GM12875 (cell line): ENCODE measurements at regions not wholly inside any gene's neighbourhood (a gene's known extent, or its start where the extent isn't known, plus 50 kb on each side); places are given as distances from the start of the nearest gene placed in this dataset.

ENCODE experiments used
- H3K4me3 ChIP-seq: one replicate; pipeline ENCODE4 v1.5.1; 2011; ENCODE audit warnings: low read depth, low read length, control low read depth
- TF ChIP-seq, protein P1 (sequence below): IDR thresholded peaks from 2 replicates; pipeline ENCODE4 v1.5.1; 2011; ENCODE audit warnings: low read depth, mild to moderate bottlenecking, control low read depth, inconsistent platforms, low read length, moderate library complexity, borderline replicate concordance; ENCODE audit not compliant: insufficient read depth

DNA sequence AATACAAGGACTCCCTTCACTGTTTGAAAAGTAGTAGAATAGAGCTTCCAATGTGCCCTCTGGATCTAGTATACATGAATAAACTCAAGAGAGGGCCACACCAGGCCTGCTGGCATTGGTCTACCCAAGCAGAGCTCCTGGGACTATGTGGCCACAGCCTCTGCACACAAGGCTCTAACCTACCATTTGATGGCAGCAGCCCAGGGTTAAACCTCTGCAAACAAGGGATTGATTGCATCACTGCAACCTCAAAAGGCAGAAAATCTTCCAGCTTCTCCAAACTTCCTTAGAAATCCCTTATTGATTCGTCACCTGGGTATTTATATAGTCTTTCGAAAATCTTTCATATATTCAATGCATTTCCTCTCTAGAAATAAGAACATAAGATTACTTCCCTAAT is 147.6 kb upstream of the SETBP1 start:
- TF ChIP-seq, protein P1, sequence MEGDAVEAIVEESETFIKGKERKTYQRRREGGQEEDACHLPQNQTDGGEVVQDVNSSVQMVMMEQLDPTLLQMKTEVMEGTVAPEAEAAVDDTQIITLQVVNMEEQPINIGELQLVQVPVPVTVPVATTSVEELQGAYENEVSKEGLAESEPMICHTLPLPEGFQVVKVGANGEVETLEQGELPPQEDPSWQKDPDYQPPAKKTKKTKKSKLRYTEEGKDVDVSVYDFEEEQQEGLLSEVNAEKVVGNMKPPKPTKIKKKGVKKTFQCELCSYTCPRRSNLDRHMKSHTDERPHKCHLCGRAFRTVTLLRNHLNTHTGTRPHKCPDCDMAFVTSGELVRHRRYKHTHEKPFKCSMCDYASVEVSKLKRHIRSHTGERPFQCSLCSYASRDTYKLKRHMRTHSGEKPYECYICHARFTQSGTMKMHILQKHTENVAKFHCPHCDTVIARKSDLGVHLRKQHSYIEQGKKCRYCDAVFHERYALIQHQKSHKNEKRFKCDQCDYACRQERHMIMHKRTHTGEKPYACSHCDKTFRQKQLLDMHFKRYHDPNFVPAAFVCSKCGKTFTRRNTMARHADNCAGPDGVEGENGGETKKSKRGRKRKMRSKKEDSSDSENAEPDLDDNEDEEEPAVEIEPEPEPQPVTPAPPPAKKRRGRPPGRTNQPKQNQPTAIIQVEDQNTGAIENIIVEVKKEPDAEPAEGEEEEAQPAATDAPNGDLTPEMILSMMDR = no peak
- H3K4me3 ChIP-seq = no peak overlapping the region

DNA sequence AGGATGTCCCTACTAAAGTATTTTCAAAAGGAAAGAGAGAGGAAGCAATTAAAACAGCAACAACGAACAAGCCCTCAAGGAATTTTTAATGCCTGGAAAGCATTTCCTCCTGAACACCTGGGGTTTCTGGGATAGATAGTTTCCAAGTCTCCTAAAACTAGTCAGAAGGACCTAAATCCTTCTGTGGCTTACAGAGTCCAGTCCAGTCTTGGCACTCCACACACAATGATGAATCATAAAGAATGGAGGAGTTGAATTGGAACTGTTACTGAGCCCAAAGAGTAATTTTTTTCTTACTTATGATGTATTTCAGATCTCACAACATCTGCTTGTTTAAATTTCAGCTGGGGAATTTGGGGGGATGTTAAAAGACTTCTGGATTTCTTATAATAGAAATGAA is 144.6 kb upstream of the SETBP1 start:
- no peak overlapping the region for H3K4me3 ChIP-seq
- TF ChIP-seq, protein P1 = no peak

DNA sequence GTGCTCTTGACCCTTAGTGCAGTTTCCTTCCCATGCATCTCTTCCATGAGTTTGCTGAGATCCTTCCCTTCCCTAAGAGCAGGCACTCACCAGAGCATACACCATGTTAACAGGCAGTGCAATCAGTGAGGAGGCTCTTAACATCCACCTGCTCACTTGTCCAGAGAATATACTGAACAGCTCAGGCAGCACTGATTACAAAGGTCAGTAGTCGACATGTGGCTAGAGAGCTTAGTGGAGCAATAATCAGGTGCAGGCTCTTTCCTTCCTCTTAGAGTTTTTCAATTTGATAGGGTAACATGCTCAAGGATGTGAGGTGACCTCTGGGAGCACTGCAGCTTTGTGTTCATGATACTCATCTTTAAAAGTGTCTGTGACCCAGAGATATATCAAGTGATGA is 144.1 kb upstream of the SETBP1 start:
- H3K4me3 ChIP-seq = no peak overlapping the region
- TF ChIP-seq, protein P1 = no peak

DNA sequence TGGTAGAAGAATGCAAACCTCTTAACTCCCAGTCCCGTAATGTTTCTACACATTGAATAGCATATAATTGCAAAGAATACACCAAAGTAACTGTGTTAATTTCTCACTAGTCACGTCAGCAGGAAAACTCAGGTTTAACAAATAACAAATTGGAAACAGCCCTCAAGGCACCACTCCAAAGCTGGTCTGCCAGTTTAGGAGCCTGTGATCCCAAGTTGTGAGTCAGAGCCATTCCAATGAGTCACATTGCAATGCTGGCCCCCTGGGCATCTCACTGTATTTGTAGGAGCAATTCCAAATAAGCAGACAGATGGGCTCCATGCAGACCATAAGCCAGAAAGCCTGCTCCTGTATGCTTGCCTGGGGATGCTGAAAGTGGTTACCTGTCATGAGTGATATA is 143.2 kb upstream of the SETBP1 start:
- TF ChIP-seq, protein P1 = no peak
- no peak overlapping the region for H3K4me3 ChIP-seq

DNA sequence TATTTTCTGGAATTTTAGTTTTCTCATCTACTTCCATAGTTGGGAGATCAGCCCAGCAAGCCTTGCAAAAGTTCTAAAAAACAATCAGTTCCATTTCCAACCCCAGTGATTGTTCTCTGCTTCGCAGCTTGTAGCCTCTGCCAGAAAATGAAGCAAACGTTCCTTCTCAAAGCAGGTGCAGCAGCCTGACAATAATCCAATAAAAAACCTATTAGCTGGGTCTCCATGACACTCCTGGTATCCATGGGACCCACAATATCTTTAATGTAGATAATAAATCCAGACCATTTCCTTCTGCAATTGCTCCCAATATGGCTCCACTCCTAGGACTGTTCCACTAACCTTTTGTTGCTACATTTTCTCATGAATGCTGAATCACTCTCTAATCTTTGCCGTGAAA is 140.8 kb upstream of the SETBP1 start:
- H3K4me3 ChIP-seq = no peak overlapping the region
- TF ChIP-seq, protein P1 = no peak

DNA sequence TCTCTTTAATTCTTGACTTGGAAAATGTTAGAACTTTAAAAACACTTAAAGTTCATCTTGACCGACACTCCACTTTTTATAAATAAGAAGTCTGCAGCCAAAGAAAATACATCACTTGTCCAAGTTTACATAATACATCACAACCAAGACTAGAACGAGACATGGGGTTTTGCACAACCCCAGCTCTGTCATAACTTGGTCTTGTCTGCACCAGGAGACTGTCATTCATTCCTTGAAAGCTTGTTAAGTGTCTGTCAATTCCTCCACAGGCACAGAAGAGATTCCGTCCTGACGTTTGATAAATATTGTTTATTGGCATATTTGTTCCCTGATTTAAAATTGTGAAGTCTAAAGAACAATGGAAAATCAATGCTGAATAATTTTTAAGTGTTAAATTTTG is 139.5 kb upstream of the SETBP1 start:
- TF ChIP-seq, protein P1 = no peak
- no peak overlapping the region for H3K4me3 ChIP-seq

DNA sequence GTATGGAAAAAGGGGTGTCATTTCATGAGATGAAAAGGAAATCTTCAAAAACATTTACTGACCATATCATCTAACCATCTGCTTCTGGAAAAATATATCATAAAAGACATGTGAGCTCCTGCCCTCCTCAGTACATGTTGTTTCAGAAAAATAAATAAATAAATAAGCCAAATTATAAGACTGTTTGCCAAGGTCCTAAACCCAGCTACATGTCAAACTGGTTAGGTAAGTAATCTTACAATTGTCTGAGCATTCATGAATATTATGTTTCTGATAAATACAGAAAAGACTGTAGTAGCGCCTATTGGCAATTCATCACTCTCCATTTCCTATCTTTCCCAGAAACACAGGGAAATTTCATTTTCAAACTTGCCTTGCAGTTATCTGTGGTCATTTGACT is 138.9 kb upstream of the SETBP1 start:
- no peak overlapping the region for H3K4me3 ChIP-seq
- TF ChIP-seq, protein P1 = no peak
